ENCODE measurements at regions not wholly inside any gene's neighbourhood (a gene's known extent, or its start where the extent isn't known, plus 50 kb on each side); places are given as distances from the start of the nearest gene placed in this dataset.

GRCh38 chr12:83818881-83819280, 1093.7 kb downstream of the SLC6A15 start:
- TF ChIP-seq GLIS3 (CRISPR knock-in tag; IDR thresholded peaks at IDR 0.05): no peak
- peak; percentile 81 for TF ChIP-seq ISL1 (CRISPR knock-in tag; IDR thresholded peaks at IDR 0.05)
- no peak for TF ChIP-seq CREB5 (CRISPR knock-in tag; IDR thresholded peaks at IDR 0.05; ENCODE audit: low read depth)
- peak; percentile 97 for ATAC-seq

GRCh38 chr12:83817730-83818129, 1094.9 kb downstream of the SLC6A15 start:
- no peak for TF ChIP-seq BACH2 (CRISPR knock-in tag; IDR thresholded peaks at IDR 0.05; ENCODE audit: borderline replicate concordance)
- TF ChIP-seq GLIS3 (CRISPR knock-in tag; IDR thresholded peaks at IDR 0.05): no peak
- no peak for TF ChIP-seq ZFP30 (CRISPR knock-in tag; IDR thresholded peaks at IDR 0.05)
- TF ChIP-seq, protein P1, sequence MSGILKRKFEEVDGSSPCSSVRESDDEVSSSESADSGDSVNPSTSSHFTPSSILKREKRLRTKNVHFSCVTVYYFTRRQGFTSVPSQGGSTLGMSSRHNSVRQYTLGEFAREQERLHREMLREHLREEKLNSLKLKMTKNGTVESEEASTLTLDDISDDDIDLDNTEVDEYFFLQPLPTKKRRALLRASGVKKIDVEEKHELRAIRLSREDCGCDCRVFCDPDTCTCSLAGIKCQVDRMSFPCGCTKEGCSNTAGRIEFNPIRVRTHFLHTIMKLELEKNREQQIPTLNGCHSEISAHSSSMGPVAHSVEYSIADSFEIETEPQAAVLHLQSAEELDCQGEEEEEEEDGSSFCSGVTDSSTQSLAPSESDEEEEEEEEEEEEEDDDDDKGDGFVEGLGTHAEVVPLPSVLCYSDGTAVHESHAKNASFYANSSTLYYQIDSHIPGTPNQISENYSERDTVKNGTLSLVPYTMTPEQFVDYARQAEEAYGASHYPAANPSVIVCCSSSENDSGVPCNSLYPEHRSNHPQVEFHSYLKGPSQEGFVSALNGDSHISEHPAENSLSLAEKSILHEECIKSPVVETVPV (CRISPR knock-in tag; IDR thresholded peaks at IDR 0.05): no peak
- TF ChIP-seq RARB (CRISPR knock-in tag; IDR thresholded peaks at IDR 0.05): no peak
- no peak for TF ChIP-seq CREB5 (CRISPR knock-in tag; IDR thresholded peaks at IDR 0.05; ENCODE audit: low read depth)
- TF ChIP-seq, protein P2, sequence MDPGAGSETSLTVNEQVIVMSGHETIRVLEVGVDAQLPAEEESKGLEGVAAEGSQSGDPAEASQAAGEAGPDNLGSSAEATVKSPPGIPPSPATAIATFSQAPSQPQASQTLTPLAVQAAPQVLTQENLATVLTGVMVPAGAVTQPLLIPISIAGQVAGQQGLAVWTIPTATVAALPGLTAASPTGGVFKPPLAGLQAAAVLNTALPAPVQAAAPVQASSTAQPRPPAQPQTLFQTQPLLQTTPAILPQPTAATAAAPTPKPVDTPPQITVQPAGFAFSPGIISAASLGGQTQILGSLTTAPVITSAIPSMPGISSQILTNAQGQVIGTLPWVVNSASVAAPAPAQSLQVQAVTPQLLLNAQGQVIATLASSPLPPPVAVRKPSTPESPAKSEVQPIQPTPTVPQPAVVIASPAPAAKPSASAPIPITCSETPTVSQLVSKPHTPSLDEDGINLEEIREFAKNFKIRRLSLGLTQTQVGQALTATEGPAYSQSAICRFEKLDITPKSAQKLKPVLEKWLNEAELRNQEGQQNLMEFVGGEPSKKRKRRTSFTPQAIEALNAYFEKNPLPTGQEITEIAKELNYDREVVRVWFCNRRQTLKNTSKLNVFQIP (CRISPR knock-in tag; IDR thresholded peaks at IDR 0.05; ENCODE audit: borderline replicate concordance, low read depth): no peak
- TF ChIP-seq TCF4 (CRISPR knock-in tag; IDR thresholded peaks at IDR 0.05; ENCODE audit: borderline replicate concordance): no peak
- no peak for TF ChIP-seq ZFP3 (CRISPR knock-in tag; IDR thresholded peaks at IDR 0.05)
- TF ChIP-seq ISL1 (CRISPR knock-in tag; IDR thresholded peaks at IDR 0.05): no peak
- TF ChIP-seq CSDC2 (CRISPR knock-in tag; IDR thresholded peaks at IDR 0.05): no peak
- ATAC-seq: no peak

DNA sequence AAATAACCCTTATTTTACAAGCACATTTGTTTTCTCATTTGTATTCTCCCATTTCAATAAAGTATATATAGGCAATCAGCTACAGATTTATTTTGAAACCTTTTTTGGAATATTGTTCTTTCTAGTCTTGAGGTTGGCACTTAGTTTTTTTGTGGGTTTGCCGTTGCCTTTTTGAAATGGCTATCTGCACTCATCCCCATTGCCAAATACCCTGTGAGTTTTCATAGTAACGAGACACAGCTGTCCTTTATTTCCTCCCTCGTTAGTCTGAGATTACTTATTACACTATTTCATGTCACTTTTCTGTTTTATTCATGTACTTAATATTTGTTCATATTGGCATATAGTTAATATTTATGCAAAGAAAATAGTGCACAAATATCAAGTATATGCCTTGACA, 1104.0 kb downstream of the SLC6A15 start:
- ATAC-seq: no peak
- no peak for TF ChIP-seq CREB5 (CRISPR knock-in tag; IDR thresholded peaks at IDR 0.05; ENCODE audit: low read depth)
- TF ChIP-seq, protein P1 (CRISPR knock-in tag; IDR thresholded peaks at IDR 0.05): no peak
- no peak for TF ChIP-seq SNAI2 (CRISPR knock-in tag; IDR thresholded peaks at IDR 0.05)
- no peak for TF ChIP-seq ZC3H10 (CRISPR knock-in tag; IDR thresholded peaks at IDR 0.05)
- no peak for TF ChIP-seq CSDC2 (CRISPR knock-in tag; IDR thresholded peaks at IDR 0.05)
- no peak for TF ChIP-seq ZNF70 (CRISPR knock-in tag; IDR thresholded peaks at IDR 0.05)
- no peak for TF ChIP-seq TCF4 (CRISPR knock-in tag; IDR thresholded peaks at IDR 0.05; ENCODE audit: borderline replicate concordance)
- no peak for TF ChIP-seq GLIS3 (CRISPR knock-in tag; IDR thresholded peaks at IDR 0.05)
- TF ChIP-seq OSR1 (CRISPR knock-in tag; IDR thresholded peaks at IDR 0.05): no peak
- no peak for TF ChIP-seq ZNF8 (CRISPR knock-in tag; IDR thresholded peaks at IDR 0.05)

GRCh38 chr12:83807871-83808270, 1104.7 kb downstream of the SLC6A15 start:
- TF ChIP-seq ZNF8 (CRISPR knock-in tag; IDR thresholded peaks at IDR 0.05): no peak
- no peak for TF ChIP-seq ZNF70 (CRISPR knock-in tag; IDR thresholded peaks at IDR 0.05)
- TF ChIP-seq SNAI2 (CRISPR knock-in tag; IDR thresholded peaks at IDR 0.05): no peak
- no peak for TF ChIP-seq OSR1 (CRISPR knock-in tag; IDR thresholded peaks at IDR 0.05)
- TF ChIP-seq ZFP30 (CRISPR knock-in tag; IDR thresholded peaks at IDR 0.05): no peak
- TF ChIP-seq ZNF565 (CRISPR knock-in tag; conservative IDR thresholded peaks at IDR 0.05; ENCODE audit: low read depth): no peak
- no peak for TF ChIP-seq CSDC2 (CRISPR knock-in tag; IDR thresholded peaks at IDR 0.05)
- TF ChIP-seq BACH2 (CRISPR knock-in tag; IDR thresholded peaks at IDR 0.05; ENCODE audit: borderline replicate concordance): no peak
- TF ChIP-seq, protein P1 (CRISPR knock-in tag; IDR thresholded peaks at IDR 0.05): no peak
- no peak for TF ChIP-seq CREB5 (CRISPR knock-in tag; IDR thresholded peaks at IDR 0.05; ENCODE audit: low read depth)
- TF ChIP-seq ESRRG (CRISPR knock-in tag; IDR thresholded peaks at IDR 0.05): no peak
- no peak for ATAC-seq

Data from SK-N-SH treated with all-trans-retinoic acid at 6 μM for 48 hours (cell line).